NCI-H345 treated with DMSO at 0.1 percent for 48 hours (cell line): ENCODE measurements at regions not wholly inside any gene's neighbourhood (a gene's known extent, or its start where the extent isn't known, plus 50 kb on each side); places are given as distances from the start of the nearest gene placed in this dataset.
"Not testable (repeated sequence)": the region's sequence is repeated elsewhere in the genome, so short reads cannot be mapped to it uniquely, and the experiment has no call there.

ENCODE experiments used
- DNase-seq: peaks from one replicate; lab custom pipeline; 2025; ENCODE audit not compliant: unreplicated experiment; lab: John Stamatoyannopoulos, UW

DNA sequence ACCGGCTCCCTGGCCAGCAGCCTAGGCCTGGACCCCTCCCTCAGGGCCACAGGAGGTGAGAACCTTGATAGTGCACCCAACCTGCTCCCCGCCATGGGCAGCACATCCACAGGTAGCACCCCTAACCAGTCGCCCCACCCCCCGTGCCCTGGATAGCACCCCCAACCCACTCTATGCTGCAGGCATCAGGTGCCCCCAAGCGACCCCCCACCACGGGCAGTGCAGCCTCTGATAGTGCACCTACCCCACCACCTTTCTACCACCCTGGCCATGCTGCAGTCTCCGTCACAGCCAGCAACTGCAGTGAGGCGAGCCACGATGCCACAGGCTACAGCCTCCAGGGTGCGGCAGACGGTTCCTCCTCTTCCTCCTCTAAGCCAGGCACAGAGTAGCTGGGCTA is 55.6 kb downstream of the SOWAHC start:
- no peak for DNase-seq

DNA sequence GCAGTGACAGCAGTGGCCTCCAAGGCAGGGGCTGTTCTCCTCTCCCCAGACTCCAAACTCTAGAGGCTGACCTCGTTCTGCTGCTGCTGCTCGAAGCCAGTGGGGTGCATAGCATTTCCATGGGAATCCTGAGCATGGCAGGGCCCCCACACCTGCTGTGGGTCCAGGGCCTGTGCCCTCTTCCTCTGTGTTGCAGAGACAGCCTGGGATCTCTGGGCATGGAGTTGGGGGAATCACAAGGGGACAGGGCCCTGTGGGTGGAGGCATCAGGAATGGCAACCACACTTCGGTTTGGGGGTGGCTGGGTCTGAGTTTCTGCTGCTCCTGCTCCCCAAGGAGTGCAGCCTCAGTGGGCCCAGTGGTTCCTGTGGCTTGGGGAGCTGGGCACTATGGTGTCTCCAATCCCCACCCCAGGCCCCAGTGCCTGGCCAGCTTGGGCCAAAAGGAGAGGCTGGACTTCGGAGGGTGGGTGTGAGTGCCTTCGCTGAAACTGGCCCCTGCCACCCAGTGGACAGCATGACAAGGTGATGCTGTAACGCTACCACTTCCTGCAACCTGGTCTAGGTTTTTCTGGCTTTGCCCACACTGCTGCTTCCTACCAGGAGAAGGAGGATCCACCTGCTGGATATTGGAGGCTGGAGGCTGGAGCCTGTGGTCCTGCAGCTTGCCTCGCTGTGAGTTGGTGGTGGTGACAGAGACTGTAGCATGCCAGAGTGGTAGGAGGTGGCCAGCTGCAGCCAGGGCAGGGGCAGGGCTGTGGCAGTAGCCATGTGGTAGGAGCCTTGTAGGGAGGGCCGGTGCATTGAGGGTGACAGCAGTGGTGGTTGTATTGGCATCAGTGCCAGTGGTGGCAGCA is 56.6 kb downstream of the SOWAHC start:
- no peak for DNase-seq

DNA sequence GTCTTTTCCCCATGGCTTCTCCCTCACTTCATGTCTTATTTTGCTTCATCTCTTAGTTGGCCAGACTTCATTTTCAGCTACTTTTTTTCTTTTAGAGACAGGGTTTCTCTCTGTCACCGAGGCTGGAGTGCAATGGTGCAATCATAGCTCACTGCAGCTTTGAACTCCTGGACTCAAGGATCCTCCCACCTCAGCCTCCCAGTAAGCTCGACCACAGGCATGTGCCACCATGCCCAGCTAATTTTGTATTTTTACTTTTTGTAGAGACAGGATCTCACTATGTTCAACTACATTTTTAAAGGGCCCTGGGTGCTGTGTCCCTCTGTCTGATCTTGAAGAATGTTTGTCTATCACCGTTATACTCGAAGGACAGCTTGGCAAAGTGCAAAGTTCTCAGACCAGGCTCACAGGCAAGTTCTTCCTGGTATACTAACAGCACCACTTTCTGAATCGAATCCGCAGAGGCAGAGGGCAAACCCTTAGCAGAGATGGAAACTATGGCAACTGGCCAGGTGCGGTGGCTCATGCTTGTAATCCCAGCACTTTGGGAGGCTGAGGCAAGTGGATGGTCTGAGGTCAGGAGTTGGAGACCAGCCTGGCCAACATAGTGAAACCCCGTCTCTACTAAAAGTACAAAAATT is 60.9 kb downstream of the SOWAHC start:
- no peak for DNase-seq

DNA sequence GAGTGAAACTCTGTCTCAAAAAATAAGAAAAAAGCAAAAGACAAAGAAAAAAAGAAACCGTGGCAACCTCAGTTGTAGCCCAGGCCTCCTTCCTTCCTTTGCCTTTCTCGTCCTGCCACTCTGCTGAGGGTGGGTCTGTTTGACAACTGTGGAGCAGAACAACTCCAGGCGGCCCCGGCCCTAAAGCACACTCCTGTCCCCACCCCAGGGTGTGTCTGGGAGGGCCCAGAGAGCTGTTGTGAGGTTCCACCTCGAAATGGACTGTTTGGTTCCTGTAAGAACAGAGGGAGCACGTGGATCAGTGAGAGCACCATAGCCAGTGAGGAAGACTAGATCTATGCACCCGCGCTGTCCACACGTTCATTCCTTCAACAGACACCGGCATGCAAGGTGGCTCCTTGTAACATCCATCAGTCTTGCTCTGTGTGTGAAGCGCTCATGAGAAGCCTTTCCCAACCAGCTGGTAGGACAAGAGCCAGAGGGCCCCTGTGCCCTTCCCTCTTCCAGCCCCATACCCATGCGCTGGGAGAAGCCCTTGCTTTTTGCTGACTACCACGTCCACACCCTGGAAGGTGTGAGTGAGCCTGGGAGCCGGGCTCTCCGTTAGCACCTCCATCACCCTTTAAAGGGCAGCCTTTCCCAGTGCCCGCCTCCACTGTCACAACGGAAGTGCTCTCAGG is 61.6 kb downstream of the SOWAHC start:
- DNase-seq = peak; percentile 23

DNA sequence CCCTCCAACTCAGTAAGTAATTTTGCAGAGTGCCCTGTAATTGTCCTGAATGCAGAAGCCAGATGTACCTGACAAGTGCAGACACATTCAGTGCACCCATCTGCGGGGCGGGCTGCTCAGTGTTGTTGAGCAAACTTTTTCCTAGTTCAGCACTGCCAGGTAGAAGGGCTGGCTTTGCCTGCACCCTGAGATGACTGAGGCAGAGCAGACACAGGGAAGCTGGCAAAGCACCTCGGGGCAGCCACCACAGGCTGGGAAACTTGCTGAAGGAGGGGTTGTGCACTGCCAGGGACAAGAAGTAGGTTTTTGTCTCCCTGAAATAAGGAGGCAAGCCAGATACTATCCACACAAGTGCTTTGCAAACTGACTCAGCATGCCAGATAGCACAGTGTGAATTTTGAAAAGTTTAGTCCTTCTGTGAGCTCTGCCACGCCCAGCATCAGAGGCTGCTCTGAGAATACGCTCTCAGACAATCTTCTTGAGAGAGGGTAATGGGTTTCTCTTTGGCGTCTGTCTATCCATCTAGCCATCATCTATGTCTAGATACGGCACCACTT is 62.3 kb downstream of the SOWAHC start:
- no peak for DNase-seq

DNA sequence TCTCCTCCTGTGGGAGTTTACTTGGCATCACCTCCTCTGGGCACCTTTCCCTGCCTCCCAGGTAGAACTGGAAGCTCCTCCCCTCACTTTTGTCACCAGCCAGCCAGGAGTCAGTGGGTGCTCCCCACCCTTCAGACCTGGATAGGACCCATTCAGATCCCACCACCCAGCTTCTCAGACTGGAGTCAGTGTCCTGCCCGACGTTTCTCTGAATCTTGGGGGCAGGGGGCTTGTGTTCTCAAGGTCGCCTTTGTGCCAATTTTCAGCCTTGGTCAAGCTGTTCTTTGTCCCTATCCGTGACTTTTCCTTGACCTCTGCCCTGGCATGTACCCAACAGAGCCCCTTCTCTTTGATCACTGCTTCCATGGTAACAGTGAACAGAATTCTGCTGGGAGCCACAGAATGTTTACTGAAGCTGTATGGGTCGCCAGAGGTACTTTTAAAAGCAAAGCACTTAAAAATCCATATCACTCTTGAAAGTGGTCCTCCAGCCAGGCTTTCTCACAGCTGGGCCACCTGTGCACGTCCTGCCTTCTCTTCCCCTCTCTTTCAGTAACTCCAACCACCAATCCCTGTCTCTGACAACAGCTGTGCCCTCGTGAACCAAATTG is 63.1 kb downstream of the SOWAHC start:
- peak; percentile 63 for DNase-seq

DNA sequence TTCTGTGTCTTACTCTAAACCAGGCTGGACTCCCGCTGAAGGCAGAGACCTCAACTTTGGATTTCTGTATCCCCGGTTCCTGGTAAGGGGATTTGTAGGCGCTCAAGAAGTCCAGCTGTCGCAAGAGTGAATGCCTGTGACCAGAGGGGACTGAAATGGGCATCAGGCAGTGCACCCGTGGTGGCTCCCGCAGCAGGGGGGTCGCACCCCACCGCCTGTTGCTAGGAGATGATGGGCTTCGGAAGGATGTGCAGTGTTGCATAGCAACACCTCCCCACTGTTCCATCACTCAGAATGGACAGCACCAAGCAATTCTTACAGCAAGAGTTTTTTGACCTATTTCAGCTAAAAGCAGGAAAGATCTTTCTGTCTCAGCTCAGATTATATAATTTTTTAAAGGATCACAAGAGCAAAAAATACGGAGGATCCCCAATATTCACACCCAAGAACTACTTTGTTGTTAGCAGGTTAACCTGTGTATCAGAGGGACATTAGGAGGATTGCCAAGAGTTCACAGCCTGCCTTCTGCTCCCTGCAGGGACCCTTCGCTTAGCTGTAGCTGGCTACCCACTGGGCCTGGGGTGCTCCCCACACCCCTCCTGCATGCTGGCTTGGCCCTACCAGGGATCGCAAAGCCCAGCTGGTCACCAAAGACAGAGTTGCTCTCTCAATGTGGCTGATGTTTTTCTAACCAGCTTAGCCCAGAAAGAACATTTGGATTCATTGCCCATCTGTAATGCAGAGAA is 63.8 kb downstream of the SOWAHC start:
- DNase-seq = peak; percentile 40

DNA sequence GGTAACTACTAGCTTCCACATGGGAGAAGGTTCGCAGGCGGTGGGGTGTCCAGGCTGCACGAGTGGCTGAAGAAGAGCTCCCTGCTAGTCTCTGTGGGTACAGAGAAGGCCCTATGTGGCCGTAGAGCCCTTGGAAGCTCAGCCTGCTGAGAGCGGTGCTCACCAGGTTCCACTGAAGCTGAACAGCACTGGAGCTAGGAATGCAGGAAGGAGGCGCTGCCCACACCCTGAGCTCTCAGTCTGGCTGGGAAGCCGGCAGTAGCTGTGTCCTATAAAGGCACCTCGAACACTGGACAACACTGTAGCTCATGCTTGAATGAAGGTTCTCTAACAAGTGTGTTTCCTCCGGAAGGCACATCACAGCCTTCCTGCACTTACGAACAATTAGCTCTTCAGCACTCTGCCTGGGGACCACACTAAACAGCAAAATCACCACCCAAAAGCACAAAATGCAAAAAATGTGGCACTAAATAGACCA is 64.6 kb downstream of the SOWAHC start:
- DNase-seq = not testable (repeated sequence)

DNA sequence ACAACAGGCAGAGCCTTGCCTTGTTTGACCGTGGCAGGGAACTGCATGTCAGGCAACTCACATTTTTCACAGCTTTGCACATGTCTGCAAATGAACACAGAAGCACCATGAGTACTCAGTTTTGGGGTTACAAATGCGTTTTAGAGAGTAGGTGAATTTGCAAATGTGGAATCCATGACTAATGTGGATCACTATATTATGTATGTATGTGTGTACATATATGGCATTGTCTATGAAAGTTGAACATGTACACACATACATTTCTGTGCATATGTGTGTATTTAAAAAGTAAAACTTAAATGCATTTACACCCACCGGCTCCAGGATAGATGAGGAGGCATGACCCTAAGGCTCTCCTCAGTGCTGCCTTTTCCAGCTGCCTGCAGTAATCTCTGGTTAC is 65.1 kb downstream of the SOWAHC start:
- DNase-seq = no peak

DNA sequence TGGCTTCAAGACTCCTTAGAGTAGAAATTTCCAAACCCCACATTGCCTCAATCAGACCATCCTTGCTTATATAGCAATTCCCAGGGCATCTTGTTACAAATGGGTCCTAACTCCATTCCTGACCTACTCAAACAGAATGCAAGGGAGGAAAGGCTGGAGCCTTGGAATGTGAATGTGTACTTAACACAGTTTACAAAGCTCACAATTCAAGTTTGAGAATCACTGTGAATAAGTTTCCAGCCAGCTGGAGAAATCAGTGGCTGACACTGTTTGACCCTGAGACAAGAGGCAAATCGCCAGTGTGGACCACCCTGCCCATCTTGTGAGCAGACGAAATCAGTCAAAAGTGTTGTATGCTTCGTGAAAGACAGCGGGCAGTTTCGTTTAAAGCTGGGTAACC is 65.5 kb downstream of the SOWAHC start:
- no peak for DNase-seq

DNA sequence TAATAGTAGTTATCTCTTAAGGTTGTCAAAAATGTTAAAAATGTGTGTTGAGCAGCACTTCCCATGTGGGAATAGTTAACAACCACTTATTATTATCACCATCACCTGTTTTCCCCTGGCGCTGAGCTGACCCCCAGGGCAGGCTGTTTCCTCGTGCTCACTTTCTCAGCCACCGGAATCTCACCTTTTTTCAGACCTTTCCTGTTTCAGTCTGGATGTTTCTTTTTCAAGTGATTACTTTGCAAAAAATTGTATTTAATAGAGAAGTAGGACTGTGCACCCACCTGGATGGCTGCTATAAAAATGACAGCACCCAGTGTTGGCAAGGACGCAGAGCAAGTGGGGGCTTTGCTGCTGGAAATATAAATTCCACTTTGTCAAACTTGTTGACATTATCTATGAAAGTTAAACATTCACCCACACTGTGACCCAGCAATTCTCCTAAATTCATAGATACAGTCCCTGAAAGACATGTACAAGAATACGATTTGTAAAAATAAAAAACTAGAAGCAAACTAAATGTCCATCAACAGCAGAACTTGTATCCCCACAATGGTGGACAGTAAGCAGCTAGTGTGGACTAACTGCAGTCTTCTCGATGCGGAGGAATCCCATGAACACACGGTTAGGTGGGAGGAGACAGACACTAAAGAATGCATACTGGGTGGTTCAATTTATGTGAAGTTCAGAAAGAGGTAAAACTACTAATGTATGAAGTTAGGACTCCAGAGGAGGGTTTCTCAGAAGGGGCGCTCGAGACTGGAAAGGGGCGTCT is 66.5 kb downstream of the SOWAHC start:
- no peak for DNase-seq

DNA sequence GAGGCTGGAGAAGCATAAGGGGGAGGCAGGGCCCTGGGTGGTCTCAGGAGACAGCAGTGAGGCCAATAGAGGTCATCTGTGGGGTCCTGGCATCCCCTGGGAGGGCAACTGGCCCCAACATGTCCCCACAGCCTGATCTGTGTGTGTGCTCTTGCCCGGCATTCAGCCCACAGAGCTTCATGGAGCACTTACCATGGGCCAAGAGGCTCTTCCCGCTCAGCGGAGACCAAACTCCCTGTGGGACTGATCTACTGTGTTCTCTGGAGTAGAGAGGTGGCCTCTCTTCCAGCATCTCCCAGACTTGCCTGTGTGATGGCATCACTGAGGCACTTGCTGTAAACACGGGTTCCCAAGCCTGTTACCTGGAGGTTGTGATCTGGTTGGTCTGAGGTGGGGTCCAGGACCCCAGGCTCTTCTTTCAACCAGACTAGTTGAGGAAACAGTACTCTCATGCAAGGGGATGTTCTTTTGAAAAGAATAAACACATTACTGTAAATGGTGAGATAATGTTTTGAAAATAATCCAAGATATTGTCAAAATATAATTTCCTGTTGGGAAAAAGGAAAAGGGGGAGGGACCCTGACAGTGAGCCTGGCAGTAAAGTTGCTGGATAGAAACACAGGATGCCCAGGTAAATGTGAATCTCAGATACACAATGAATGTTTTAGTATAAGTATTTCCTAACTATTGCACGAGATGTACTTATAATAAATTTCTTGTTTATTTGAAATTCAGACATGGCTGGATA is 67.6 kb downstream of the SOWAHC start:
- no peak for DNase-seq

DNA sequence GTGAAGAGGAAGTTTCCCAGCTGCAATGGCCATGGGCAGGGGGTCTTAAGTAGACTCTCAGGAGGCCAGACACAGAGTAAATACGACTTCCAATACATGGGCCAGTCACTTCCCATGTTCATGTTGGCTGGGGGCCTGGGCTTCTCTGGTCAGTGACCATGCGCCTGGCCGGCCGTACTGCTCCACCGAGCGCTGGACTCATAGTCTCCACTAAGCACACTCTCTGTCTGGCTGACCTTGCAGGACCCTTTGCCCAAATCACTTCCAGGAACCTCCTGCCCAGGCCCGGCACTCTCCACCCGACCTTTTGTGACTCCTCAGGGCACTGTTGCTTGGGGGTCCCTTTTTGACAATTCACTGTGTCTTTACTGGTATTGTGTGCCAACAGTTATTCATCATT is 69.3 kb downstream of the SOWAHC start:
- DNase-seq = no peak

DNA sequence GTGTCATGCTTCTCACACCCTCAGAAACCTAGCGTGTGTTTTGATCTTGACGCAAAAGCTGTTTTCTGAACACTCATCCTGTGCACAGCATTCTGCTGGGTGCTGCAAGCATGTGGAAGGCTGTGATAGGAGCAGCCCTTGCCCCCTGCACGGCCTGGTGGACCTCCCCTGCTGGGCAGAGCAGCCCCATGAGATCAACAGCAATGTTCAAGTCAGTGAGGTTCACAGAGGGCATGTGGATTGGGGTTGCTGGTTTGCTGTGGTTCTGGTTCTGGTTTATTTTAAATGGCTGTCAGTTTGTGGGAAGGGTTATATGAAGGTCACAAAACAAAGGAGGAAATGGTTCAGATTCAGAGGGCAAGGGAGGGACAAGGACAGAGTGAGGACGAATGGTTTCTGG is 71.3 kb downstream of the SOWAHC start:
- DNase-seq = no peak

DNA sequence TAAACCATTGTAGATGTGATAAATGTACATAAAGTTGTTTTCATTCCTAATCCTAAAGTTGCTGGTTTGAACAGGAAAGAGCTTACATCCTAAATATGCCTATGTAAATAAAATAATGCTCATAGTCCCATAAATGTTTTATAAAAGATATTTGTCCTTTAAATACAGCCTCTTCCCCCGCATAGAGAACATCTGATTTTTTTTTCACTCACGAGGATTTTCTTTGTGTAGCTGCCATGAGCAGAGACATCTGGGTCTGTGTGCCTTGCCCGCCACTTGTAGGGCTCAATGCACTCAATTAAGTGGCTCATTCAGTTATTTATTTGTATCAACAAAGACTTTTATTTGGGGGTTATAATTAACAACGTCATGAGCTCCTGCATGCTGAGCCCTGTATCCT is 72.8 kb downstream of the SOWAHC start:
- DNase-seq = no peak

DNA sequence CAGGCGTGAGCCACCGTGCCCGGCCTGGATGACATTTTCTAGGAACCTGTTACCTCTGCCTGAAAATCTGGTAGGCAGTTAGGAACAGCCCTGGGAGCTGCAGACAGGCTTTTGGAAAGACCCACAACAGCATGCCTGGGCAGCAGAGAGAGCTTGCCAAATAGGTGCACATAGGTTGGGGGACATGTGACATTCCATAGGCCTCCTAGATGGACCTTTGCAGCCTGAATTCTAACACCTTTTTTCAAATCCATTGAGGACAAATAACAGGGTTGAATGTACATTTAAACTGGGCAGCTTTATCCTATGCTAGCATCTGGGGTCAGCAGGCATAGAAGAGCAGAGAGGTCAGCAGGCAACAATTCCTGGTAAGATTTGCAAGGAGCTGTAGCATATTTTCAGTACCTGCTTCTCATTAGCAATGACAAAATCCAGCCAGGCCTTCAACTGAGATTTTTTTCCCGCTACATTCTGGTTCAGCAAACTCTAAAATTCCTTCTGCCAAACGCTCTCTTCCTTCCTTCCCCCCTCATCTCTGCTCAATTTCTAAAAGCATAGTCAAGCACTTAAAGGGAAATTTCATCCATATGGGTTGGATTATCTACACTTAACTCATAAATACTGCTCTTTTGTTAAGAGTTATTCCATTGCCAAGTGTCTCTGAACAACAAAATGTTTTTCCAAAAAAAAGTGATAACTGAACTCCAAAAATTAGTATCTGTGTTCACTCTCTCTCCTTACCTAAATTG is 75.2 kb downstream of the SOWAHC start:
- DNase-seq = no peak

DNA sequence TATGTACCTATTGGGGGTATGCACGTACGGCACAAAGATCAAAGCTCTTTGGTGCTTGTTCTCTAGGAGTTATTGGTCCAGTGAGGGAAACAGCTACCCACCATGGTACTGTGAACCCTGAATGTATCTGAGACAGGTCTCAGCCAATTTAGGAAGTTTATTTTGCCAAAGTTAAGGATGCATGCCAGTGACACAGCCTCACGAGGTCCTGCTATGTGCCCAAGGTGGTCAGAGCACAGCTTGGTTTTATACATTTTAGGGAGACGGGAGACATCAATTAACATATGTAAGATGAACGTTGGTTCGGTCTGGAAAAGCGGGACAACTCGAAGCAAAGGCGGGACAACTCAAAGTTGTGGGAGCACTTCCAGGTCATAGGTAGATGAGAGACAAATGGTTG is 75.8 kb downstream of the SOWAHC start:
- no peak for DNase-seq

DNA sequence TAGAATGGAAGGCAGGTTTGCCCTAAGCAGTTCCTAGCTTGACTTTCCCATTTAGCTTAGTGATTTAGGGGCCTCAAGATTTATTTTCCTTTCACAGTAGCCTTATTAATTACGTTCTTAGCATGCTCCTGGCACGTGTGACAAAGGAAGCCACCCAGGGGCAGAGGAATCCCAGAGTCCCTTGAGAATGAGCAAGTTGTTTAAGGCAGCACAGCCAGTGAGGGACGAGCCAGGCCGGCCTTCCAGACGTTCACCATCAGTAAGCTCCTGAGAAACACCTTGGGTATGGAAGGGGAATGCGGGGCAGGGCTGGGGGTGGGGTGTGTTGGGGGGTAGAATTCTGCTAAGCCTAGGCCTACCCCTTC is 76.3 kb downstream of the SOWAHC start:
- DNase-seq = no peak
